H1 (cell line): ENCODE measurements at regions not wholly inside any gene's neighbourhood (a gene's known extent, or its start where the extent isn't known, plus 50 kb on each side); places are given as distances from the start of the nearest gene placed in this dataset.

Experiments
- CREB1 ChIP-seq: IDR thresholded peaks from 2 replicates; pipeline ENCODE4 v1.6.1; 2012; ENCODE audit warnings: inconsistent platforms
- NRF1 ChIP-seq: IDR thresholded peaks from 2 replicates; pipeline ENCODE4 v1.6.1; 2011; ENCODE audit warnings: mild to moderate bottlenecking, low read depth, low read length, improper control_type of control experiment
- POLR2A ChIP-seq, 2 experiments: IDR thresholded peaks; 1 replicate in 1 of 2; 2 replicates in 1 of 2; pipeline ENCODE4 v1.6.1; 2011; ENCODE audit warnings: low read depth in 2 of 2, low read length in 2 of 2, mild to moderate bottlenecking in 2 of 2; ENCODE audit errors: control extremely low read depth in 1 of 2
- POLR2AphosphoS5 ChIP-seq: IDR thresholded peaks from 2 replicates; pipeline ENCODE4 v1.6.1; 2011; ENCODE audit warnings: low read depth, low read length
- RFX5 ChIP-seq: IDR thresholded peaks from 2 replicates; pipeline ENCODE4 v1.6.1; 2011; ENCODE audit warnings: low read depth, low read length, improper control_type of control experiment, borderline replicate concordance
- TEAD4 ChIP-seq: IDR thresholded peaks from 2 replicates; pipeline ENCODE4 v1.6.1; 2012; ENCODE audit warnings: low read depth, low read length, inconsistent platforms, mixed read lengths
- TF ChIP-seq, protein P1 (sequence below), 3 experiments: IDR thresholded peaks; 1 replicate in 2 of 3; 2 replicates in 1 of 3; pipeline versions ENCODE4 v1.5.1 to v1.6.1; 2011; ENCODE audit warnings: low read length in 3 of 3, mild to moderate bottlenecking in 3 of 3, inconsistent platforms in 2 of 3, low read depth in 1 of 3, moderate library complexity in 1 of 3; ENCODE audit not compliant: insufficient read depth in 1 of 3; ENCODE audit errors: control extremely low read depth in 1 of 3
- TF ChIP-seq, protein P2 (sequence below): IDR thresholded peaks from 2 replicates; pipeline ENCODE4 v1.6.1; 2011; ENCODE audit warnings: low read length, improper control_type of control experiment

DNA sequence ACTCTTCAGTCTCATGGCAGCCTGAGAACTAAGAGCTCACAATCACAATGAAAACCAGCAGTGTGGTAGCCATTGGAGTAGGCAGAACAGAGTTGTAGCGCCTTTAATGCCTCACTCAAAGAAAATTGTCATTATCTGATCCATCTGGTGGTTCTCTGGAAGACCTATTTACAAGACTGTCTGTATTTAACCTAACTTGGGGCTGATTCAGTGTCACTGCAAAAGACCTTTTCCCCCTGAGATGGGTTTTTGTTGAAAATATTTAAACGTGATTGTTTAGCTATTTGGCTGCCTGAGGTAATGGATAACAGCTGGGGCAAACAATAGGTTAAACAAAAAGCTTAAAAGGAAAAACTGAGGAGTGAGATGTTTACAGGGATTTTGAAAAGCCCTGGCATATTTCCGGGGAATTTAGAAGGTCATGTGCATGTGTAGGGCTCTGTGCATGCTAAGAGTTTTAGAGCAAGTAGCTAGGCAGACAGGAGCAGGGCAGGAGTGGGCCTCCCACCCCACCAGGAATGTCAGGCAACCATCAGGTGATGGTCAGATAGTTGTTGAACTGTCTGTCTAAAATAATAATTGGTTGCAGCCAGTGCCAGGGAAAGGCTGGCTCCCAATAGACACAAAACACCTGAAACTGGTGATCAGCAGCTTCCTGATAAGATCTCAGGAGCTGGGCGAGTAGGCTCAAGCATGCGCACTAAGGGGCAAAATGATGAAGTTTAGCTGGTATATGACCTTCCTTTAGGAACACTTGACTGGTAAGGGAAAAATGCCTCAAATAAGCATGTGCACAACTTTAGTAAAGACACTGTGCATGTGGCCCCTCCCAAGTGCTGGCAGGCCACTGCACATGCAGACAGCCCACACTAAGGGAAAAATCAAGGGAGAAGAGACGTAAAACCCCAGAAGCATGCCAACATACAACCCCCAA lies 70.8 kb upstream of the AKIRIN2 start:
- no peak for TF ChIP-seq CREB1
- TF ChIP-seq, protein P1, sequence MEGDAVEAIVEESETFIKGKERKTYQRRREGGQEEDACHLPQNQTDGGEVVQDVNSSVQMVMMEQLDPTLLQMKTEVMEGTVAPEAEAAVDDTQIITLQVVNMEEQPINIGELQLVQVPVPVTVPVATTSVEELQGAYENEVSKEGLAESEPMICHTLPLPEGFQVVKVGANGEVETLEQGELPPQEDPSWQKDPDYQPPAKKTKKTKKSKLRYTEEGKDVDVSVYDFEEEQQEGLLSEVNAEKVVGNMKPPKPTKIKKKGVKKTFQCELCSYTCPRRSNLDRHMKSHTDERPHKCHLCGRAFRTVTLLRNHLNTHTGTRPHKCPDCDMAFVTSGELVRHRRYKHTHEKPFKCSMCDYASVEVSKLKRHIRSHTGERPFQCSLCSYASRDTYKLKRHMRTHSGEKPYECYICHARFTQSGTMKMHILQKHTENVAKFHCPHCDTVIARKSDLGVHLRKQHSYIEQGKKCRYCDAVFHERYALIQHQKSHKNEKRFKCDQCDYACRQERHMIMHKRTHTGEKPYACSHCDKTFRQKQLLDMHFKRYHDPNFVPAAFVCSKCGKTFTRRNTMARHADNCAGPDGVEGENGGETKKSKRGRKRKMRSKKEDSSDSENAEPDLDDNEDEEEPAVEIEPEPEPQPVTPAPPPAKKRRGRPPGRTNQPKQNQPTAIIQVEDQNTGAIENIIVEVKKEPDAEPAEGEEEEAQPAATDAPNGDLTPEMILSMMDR (IDR thresholded peaks at IDR 0.05; ENCODE audit: control extremely low read depth in 1 of 3, insufficient read depth in 1 of 3, low read depth in 1 of 3, low read length in 3 of 3), result no peak
- TF ChIP-seq RFX5, result no peak
- TF ChIP-seq NRF1, result no peak
- no peak for TF ChIP-seq TEAD4
- no peak for TF ChIP-seq POLR2AphosphoS5
- no peak for TF ChIP-seq POLR2A (IDR thresholded peaks at IDR 0.05; ENCODE audit: control extremely low read depth in 1 of 2, low read depth in 2 of 2, low read length in 2 of 2)
- TF ChIP-seq, protein P2, sequence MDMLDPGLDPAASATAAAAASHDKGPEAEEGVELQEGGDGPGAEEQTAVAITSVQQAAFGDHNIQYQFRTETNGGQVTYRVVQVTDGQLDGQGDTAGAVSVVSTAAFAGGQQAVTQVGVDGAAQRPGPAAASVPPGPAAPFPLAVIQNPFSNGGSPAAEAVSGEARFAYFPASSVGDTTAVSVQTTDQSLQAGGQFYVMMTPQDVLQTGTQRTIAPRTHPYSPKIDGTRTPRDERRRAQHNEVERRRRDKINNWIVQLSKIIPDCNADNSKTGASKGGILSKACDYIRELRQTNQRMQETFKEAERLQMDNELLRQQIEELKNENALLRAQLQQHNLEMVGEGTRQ, result no peak
